Activated naive CD8-positive, alpha-beta T cell treated with anti-CD3 and anti-CD28 coated beads, Interleukin-2, amount 50 U/mL, for 24 hours (primary cell): ENCODE measurements at regions not wholly inside any gene's neighbourhood (a gene's known extent, or its start where the extent isn't known, plus 50 kb on each side); places are given as distances from the start of the nearest gene placed in this dataset.
"Not testable (repeated sequence)": the region's sequence is repeated elsewhere in the genome, so short reads cannot be mapped to it uniquely, and the experiment has no call there.

Experiments
- ATAC-seq: fragments of 150-1000 bp; cut with Tn5 transposase; one replicate; pipeline ENCODE4 v1.10.0; 2021
- DNase-seq: peaks from one replicate; pipeline ENCODE4 v3.0.0; 2021
- H3K27ac Mint-ChIP-seq: one replicate; pipeline ENCODE4 v1.8.0; 2021; ENCODE audit warnings: mild to moderate bottlenecking, mixed read lengths
- H3K27me3 Mint-ChIP-seq: one replicate; pipeline ENCODE4 v1.8.0; 2021; ENCODE audit warnings: mixed read lengths
- H3K36me3 Mint-ChIP-seq: one replicate; pipeline ENCODE4 v1.8.0; 2021; ENCODE audit warnings: low read depth, mixed read lengths
- H3K4me1 Mint-ChIP-seq: one replicate; pipeline ENCODE4 v1.8.0; 2021; ENCODE audit warnings: mixed read lengths
- H3K4me3 Mint-ChIP-seq: one replicate; pipeline ENCODE4 v1.8.0; 2021; ENCODE audit warnings: mild to moderate bottlenecking, moderate library complexity, mixed read lengths
- H3K9me3 Mint-ChIP-seq: one replicate; pipeline ENCODE4 v1.8.0; 2021; ENCODE audit warnings: mixed read lengths

- peaks cover 3% of the 10 kb centered on the region for H3K9me3 Mint-ChIP-seq
- H3K4me1 Mint-ChIP-seq: peaks cover 1% of the 10 kb centered on the region
- no peak overlapping the region for H3K27ac Mint-ChIP-seq
- no peaks in the 10 kb centered on the region for H3K36me3 Mint-ChIP-seq
- ATAC-seq: no peak
- no peak overlapping the region for H3K4me3 Mint-ChIP-seq
- no peaks in the 10 kb centered on the region for H3K27me3 Mint-ChIP-seq
- no peak for DNase-seq
These were observed 594.0 kb downstream of the NTRK3 start for GRCh38 chr15:87662575-87662974.

GRCh38 chr15:87661454-87662355, 594.8 kb downstream of the NTRK3 start:
- no peak overlapping the region for H3K27ac Mint-ChIP-seq
- H3K4me3 Mint-ChIP-seq: no peak overlapping the region
- DNase-seq (no peak), ATAC-seq (no peak)
- peaks cover 1% of the 10 kb centered on the region for H3K4me1 Mint-ChIP-seq
- peaks cover 3% of the 10 kb centered on the region for H3K9me3 Mint-ChIP-seq
- no peaks in the 10 kb centered on the region for H3K36me3 Mint-ChIP-seq
- no peaks in the 10 kb centered on the region for H3K27me3 Mint-ChIP-seq

- ATAC-seq (no peak), DNase-seq (no peak)
- H3K36me3 Mint-ChIP-seq: no peaks in the 10 kb centered on the region
These were observed 596.0 kb downstream of the NTRK3 start for GRCh38 chr15:87660251-87661129.

GRCh38 chr15:87656372-87656771, 600.2 kb downstream of the NTRK3 start:
- Mint-ChIP-seq H3K4me1 (no peaks in the 10 kb centered on the region), H3K27me3 (peaks cover 2% of the 10 kb centered on the region), H3K4me3 (no peak overlapping the region), H3K36me3 (no peaks in the 10 kb centered on the region), H3K27ac (no peak overlapping the region), H3K9me3 (no peaks in the 10 kb centered on the region)
- DNase-seq (no peak), ATAC-seq (no peak)

More at GRCh38 chr15:87660251-87661129, 596.0 kb downstream of the NTRK3 start:
- H3K4me1 Mint-ChIP-seq: peaks cover 1% of the 10 kb centered on the region
- H3K27ac Mint-ChIP-seq: no peak overlapping the region
- no peaks in the 10 kb centered on the region for H3K9me3 Mint-ChIP-seq
- H3K27me3 Mint-ChIP-seq: no peaks in the 10 kb centered on the region
- H3K4me3 Mint-ChIP-seq: no peak overlapping the region

GRCh38 chr15:87653646-87654045, 602.9 kb downstream of the NTRK3 start:
- Mint-ChIP-seq H3K27ac (no peak overlapping the region), H3K4me1 (no peaks in the 10 kb centered on the region), H3K36me3 (no peaks in the 10 kb centered on the region), H3K4me3 (no peak overlapping the region), H3K27me3 (peaks cover 2% of the 10 kb centered on the region), H3K9me3 (no peaks in the 10 kb centered on the region)
- ATAC-seq: no peak
- no peak for DNase-seq

- Mint-ChIP-seq H3K9me3 (no peaks in the 10 kb centered on the region), H3K4me1 (peaks cover 5% of the 10 kb centered on the region), H3K27me3 (peaks cover 2% of the 10 kb centered on the region)
These were observed 607.4 kb downstream of the NTRK3 start for GRCh38 chr15:87649175-87649574.

GRCh38 chr15:87648278-87648677, 608.3 kb downstream of the NTRK3 start:
- Mint-ChIP-seq H3K36me3 (no peaks in the 10 kb centered on the region), H3K4me3 (no peak overlapping the region), H3K27me3 (no peaks in the 10 kb centered on the region), H3K9me3 (no peaks in the 10 kb centered on the region), H3K4me1 (peaks cover 8% of the 10 kb centered on the region), H3K27ac (no peak overlapping the region)
- DNase-seq: no peak
- no peak for ATAC-seq

More at GRCh38 chr15:87649175-87649574, 607.4 kb downstream of the NTRK3 start:
- H3K27ac Mint-ChIP-seq: no peak overlapping the region
- no peak overlapping the region for H3K4me3 Mint-ChIP-seq
- ATAC-seq (no peak), DNase-seq (no peak)
- H3K36me3 Mint-ChIP-seq: no peaks in the 10 kb centered on the region

GRCh38 chr15:87645723-87646122, 610.8 kb downstream of the NTRK3 start:
- no peaks in the 10 kb centered on the region for H3K27me3 Mint-ChIP-seq
- no peaks in the 10 kb centered on the region for H3K36me3 Mint-ChIP-seq
- no peak overlapping the region for H3K4me3 Mint-ChIP-seq
- DNase-seq (no peak), ATAC-seq (no peak)
- H3K9me3 Mint-ChIP-seq: no peaks in the 10 kb centered on the region
- peaks cover 16% of the 10 kb centered on the region for H3K4me1 Mint-ChIP-seq
- no peak overlapping the region for H3K27ac Mint-ChIP-seq

GRCh38 chr15:87642997-87643396, 613.5 kb downstream of the NTRK3 start:
- not testable (repeated sequence) for H3K36me3 Mint-ChIP-seq, H3K9me3 Mint-ChIP-seq, DNase-seq, H3K27me3 Mint-ChIP-seq, ATAC-seq, H3K4me3 Mint-ChIP-seq, H3K27ac Mint-ChIP-seq
- peaks cover 16% of the 10 kb centered on the region for H3K4me1 Mint-ChIP-seq

- Mint-ChIP-seq H3K36me3 (no peaks in the 10 kb centered on the region), H3K9me3 (no peaks in the 10 kb centered on the region), H3K4me1 (peaks cover 11% of the 10 kb centered on the region), H3K4me3 (no peak overlapping the region), H3K27me3 (no peaks in the 10 kb centered on the region), H3K27ac (no peak overlapping the region)
- ATAC-seq: no peak
- DNase-seq: no peak
These were observed 617.1 kb downstream of the NTRK3 start for GRCh38 chr15:87639305-87640011.

- H3K4me1 Mint-ChIP-seq: peaks cover 9% of the 10 kb centered on the region
- DNase-seq: no peak
- H3K27me3 Mint-ChIP-seq: no peaks in the 10 kb centered on the region
- no peaks in the 10 kb centered on the region for H3K9me3 Mint-ChIP-seq
- no peak for ATAC-seq
- H3K36me3 Mint-ChIP-seq: no peaks in the 10 kb centered on the region
- no peak overlapping the region for H3K4me3 Mint-ChIP-seq
- H3K27ac Mint-ChIP-seq: no peak overlapping the region
These were observed 617.9 kb downstream of the NTRK3 start for GRCh38 chr15:87638554-87639083.

GRCh38 chr15:87634361-87634760, 622.2 kb downstream of the NTRK3 start:
- Mint-ChIP-seq H3K9me3 (peaks cover 3% of the 10 kb centered on the region), H3K4me3 (no peak overlapping the region), H3K27ac (no peak overlapping the region), H3K36me3 (no peaks in the 10 kb centered on the region), H3K4me1 (no peaks in the 10 kb centered on the region), H3K27me3 (no peaks in the 10 kb centered on the region)
- ATAC-seq (no peak), DNase-seq (no peak)

- no peak overlapping the region for H3K4me3 Mint-ChIP-seq
- H3K27ac Mint-ChIP-seq: no peak overlapping the region
- DNase-seq (no peak), ATAC-seq (no peak)
- H3K9me3 Mint-ChIP-seq: peaks cover 3% of the 10 kb centered on the region
- H3K4me1 Mint-ChIP-seq: no peaks in the 10 kb centered on the region
- no peaks in the 10 kb centered on the region for H3K36me3 Mint-ChIP-seq
- no peaks in the 10 kb centered on the region for H3K27me3 Mint-ChIP-seq
These were observed 623.0 kb downstream of the NTRK3 start for GRCh38 chr15:87633525-87633924.

GRCh38 chr15:87632364-87632763, 624.2 kb downstream of the NTRK3 start:
- H3K36me3 Mint-ChIP-seq: no peaks in the 10 kb centered on the region
- no peak overlapping the region for H3K27ac Mint-ChIP-seq
- no peaks in the 10 kb centered on the region for H3K27me3 Mint-ChIP-seq
- H3K9me3 Mint-ChIP-seq: peaks cover 3% of the 10 kb centered on the region
- DNase-seq (no peak), ATAC-seq (no peak)
- H3K4me1 Mint-ChIP-seq: no peaks in the 10 kb centered on the region
- H3K4me3 Mint-ChIP-seq: no peak overlapping the region
